ENCODE measurements at regions not wholly inside any gene's neighbourhood (a gene's known extent, or its start where the extent isn't known, plus 50 kb on each side); places are given as distances from the start of the nearest gene placed in this dataset.

GRCh38 chr4:13316354-13316753, 167.8 kb downstream of the RAB28 start:
- in situ Hi-C loops (cut with HindIII; ENCODE audit: low sequenced_read_pairs): no loop called here

GRCh38 chr4:13313856-13314255, 170.3 kb downstream of the RAB28 start:
- in situ Hi-C loops (cut with HindIII; ENCODE audit: low sequenced_read_pairs): no loop called here

GRCh38 chr4:13312264-13312663, 171.9 kb downstream of the RAB28 start:
- in situ Hi-C loops (cut with HindIII; ENCODE audit: low sequenced_read_pairs): no loop called here

GRCh38 chr4:13309751-13310150, 174.4 kb downstream of the RAB28 start:
- in situ Hi-C loops (cut with HindIII; ENCODE audit: low sequenced_read_pairs): no loop called here

- in situ Hi-C loops (cut with HindIII; ENCODE audit: low sequenced_read_pairs): no loop called here
Observed at GRCh38 chr4:13306356-13306755, 177.8 kb downstream of the RAB28 start.

- in situ Hi-C loops (cut with HindIII; ENCODE audit: low sequenced_read_pairs): no loop called here
Observed at GRCh38 chr4:13302876-13303275, 181.3 kb downstream of the RAB28 start.

- in situ Hi-C loops (cut with HindIII; ENCODE audit: low sequenced_read_pairs): no loop called here
Observed at GRCh38 chr4:13299343-13299742, 184.8 kb downstream of the RAB28 start.

GRCh38 chr4:13298655-13299054, 185.5 kb downstream of the RAB28 start:
- in situ Hi-C loops (cut with HindIII; ENCODE audit: low sequenced_read_pairs): no loop called here

- in situ Hi-C loops (cut with HindIII; ENCODE audit: low sequenced_read_pairs): no loop called here
Observed at GRCh38 chr4:13296986-13297385, 187.2 kb downstream of the RAB28 start.

- in situ Hi-C loops (cut with HindIII; ENCODE audit: low sequenced_read_pairs): no loop called here
Observed at GRCh38 chr4:13294961-13295605, 189.1 kb downstream of the RAB28 start.

- in situ Hi-C loops (cut with HindIII; ENCODE audit: low sequenced_read_pairs): no loop called here
Observed at GRCh38 chr4:13292372-13292771, 191.8 kb downstream of the RAB28 start.

GRCh38 chr4:13289391-13289790, 194.7 kb downstream of the RAB28 start:
- in situ Hi-C loops (cut with HindIII; ENCODE audit: low sequenced_read_pairs): no loop called here

GRCh38 chr4:13285336-13285735, 198.8 kb downstream of the RAB28 start:
- in situ Hi-C loops (cut with HindIII; ENCODE audit: low sequenced_read_pairs): no loop called here

GRCh38 chr4:13284932-13285331, 199.2 kb downstream of the RAB28 start:
- in situ Hi-C loops (cut with HindIII; ENCODE audit: low sequenced_read_pairs): no loop called here

GRCh38 chr4:13276357-13276756, 207.8 kb downstream of the RAB28 start:
- in situ Hi-C loops (cut with HindIII; ENCODE audit: low sequenced_read_pairs): no loop called here

- in situ Hi-C loops (cut with HindIII; ENCODE audit: low sequenced_read_pairs): no loop called here
Observed at GRCh38 chr4:13268703-13269102, 215.4 kb downstream of the RAB28 start.

- in situ Hi-C loops (cut with HindIII; ENCODE audit: low sequenced_read_pairs): no loop called here
Observed at GRCh38 chr4:13268165-13268564, 216.0 kb downstream of the RAB28 start.

GRCh38 chr4:13267091-13267490, 217.0 kb downstream of the RAB28 start:
- in situ Hi-C loops (cut with HindIII; ENCODE audit: low sequenced_read_pairs): no loop called here

- in situ Hi-C loops (cut with HindIII; ENCODE audit: low sequenced_read_pairs): no loop called here
Observed at GRCh38 chr4:13266687-13267086, 217.5 kb downstream of the RAB28 start.

GRCh38 chr4:13263967-13264525, 220.1 kb downstream of the RAB28 start:
- in situ Hi-C loops (cut with HindIII; ENCODE audit: low sequenced_read_pairs): no loop called here

- in situ Hi-C loops (cut with HindIII; ENCODE audit: low sequenced_read_pairs): no loop called here
Observed at GRCh38 chr4:13262816-13263215, 221.3 kb downstream of the RAB28 start.

GRCh38 chr4:13261486-13262257, 222.5 kb downstream of the RAB28 start:
- in situ Hi-C loops (cut with HindIII; ENCODE audit: low sequenced_read_pairs): no loop called here
